ENCODE measurements at regions not wholly inside any gene's neighbourhood (a gene's known extent, or its start where the extent isn't known, plus 50 kb on each side); places are given as distances from the start of the nearest gene placed in this dataset.

DNA sequence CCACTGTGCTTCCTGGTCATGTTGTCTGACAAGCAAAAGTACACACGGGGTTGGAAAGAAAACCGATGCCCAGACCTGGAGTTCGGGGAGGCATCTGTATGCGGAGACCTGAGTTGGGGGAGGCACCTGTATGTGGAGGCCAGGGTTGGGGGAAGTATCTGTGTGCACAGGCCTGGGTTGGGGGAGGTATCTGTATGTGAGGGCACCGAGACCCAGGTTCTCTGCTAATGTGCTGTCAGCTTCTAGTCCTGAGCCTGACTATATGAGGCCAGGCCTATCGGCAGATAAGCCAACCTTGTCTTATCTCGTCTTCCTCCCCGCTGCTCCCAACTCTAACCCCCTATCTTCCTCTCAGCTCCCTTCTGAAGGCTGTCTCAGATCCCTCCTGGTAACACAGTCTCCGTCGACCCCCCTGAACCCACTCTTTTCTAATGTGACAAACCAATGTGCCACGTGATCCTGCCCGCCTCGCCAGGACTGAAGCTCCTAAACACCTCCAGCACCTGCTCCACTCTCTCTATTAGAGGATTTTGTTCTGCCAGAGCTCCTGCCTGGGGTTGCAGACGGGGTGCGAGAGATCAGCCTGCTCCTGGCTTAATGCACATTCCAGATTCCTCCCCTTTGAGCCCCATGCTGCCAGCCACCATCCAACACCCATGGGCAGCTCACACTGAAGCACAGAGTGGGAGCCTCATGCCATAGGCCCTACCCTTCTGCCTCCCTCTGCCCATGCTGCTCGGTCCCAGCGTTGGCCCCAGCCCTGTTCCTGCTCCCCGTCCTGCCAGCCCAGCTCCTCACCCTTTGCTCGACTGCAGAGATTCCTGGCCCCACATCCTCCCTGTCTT, 188.4 kb downstream of the SH3BP4 start:
- ATAC-seq (no peak), DNase-seq (ENCODE audit: low spot score) (no peak)

DNA sequence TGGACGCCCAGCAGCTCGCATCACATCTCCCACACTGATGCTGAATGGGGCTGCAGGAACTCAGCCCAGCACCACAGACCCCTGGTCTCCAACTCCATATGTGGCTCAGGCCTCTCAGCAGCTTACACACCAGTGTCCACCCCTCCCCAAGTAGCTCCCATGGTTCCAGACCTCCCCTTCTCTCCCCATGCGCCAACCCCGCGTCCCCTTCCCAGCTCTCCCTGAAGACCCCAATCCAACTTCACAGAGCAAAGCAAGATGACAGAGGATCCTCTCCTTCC, 188.9 kb downstream of the SH3BP4 start:
- ATAC-seq (no peak), DNase-seq (ENCODE audit: low spot score) (no peak)

GRCh38 chr2:235141411-235142128, 189.8 kb downstream of the SH3BP4 start:
- DNase-seq (ENCODE audit: low spot score), result no peak
- no peak for ATAC-seq

GRCh38 chr2:235142601-235143000, 190.8 kb downstream of the SH3BP4 start:
- ATAC-seq (no peak), DNase-seq (ENCODE audit: low spot score) (no peak)

DNA sequence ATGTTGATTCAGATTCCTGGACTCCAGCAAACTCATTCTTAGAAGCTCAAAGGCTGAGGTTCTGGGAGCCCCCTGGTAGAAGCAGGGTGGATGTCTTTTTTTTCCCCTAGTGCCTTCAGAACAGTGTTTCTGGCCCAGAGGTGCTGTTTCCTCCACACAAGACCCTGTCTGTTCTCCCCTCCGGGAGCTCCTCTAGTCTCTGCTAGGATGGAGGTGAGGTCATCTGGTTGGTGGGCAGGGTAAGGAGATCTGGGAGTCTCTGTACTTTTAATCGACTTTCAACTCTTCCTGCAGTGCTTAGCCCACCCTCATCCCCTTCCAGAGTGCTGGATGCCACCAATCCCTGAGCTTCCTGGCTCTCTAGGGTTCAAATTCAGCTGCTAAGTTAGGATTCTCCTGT, 192.0 kb downstream of the SH3BP4 start:
- DNase-seq (ENCODE audit: low spot score), result no peak

DNA sequence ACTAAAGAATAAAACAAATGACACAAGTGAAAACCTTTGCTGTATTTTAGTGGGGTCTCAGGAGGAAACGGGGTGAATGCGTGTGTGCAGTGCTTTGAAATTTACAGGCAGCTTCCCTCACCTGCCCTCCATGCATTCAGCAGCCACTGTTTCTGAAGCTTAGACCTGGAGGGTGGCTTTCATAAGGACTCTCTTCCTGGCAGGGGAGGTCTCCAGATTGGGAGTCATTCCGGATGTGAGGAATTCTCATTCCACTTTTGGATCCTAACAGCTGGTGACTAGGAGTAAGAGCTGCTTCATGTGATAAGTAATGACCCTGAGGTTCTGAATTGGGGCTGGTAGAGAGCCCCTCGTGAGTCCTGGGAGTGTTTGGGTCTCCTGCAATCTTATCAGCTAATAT, 192.5 kb downstream of the SH3BP4 start:
- ATAC-seq, result no peak
- no peak for DNase-seq (ENCODE audit: low spot score)

More for the DNA sequence above, 192.0 kb downstream of the SH3BP4 start:
- ATAC-seq, result no peak

GRCh38 chr2:235146206-235146605, 194.4 kb downstream of the SH3BP4 start:
- DNase-seq (ENCODE audit: low spot score), result no peak
- no peak for ATAC-seq

DNA sequence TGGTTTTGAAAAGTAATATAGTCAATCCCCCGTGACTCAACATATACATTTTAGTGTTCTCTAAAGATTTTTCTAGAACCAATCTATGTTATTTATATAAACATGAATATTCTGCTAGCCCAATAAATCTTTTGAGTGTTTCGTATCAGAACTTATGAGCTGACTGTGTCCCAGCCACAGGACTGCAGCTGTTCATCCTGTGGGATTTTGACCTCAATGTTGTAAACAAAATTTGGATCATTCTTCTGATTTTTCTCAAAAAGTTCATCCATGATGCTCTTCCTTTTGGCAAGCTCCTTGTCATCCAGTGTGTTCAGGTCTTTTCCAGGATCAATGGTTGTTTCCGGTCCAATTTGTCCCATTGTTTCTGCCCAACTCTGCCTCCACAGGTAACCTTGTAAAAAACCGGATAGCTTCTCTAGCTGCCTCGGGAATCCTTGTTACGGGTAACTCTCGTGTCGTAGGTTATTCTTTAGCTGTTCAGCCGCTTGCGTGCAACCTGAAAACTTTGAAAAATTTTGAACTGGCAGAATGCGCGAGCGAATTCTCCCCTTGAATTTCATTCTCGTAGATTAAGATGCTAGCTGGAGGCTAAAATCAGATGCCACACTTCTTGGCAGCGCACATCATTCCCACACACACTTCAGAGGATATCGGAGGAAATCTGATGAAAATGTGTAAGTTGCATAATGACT, 195.2 kb downstream of the SH3BP4 start:
- DNase-seq (ENCODE audit: low spot score) (no peak), ATAC-seq (no peak)

DNA sequence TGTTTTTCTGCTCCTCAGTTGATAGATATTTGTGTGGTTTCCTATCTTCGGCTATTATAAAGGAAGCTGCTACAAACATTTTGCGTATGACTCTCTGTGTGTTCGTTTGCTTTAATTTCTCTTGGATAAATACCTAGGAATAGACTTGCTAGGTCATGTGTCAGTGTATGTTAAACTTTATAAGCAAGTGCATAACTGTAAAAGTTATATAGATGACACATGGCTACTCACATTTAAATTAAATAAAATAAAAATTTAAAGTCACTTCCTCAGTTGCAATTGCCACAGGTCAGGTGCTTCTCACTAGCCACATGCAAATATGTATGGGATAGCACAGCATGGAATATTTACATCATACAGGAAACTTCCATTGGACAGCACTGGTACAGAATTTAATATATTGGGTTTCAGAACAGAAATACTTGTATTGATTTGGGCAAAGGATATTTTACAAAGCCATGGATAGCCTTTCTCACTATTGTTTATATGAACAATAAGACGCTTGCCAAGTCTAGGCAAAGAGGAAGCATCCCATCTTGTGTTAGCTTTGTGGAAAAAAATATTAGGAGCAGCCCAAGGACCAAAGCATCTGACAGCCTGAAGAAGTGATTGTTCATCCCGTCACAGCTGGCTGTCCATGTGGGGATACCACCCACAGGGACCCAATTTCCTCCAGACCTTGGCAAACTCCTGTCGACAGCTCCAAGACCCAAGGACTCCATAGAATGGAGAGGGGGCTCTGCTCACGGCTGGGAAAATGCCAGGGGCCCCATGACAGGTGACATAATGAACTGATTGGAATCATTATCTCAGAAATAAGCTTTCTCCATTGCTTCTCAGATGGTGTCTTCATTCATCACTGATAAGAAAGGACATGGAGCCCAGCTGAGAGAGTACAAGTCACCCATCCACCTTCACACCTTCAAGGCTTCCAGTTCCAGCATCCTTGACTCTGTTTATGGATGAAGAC, 196.7 kb downstream of the SH3BP4 start:
- DNase-seq (ENCODE audit: low spot score), result peak; percentile 10
- ATAC-seq, result no peak

- DNase-seq (ENCODE audit: low spot score) (no peak), ATAC-seq (no peak)
Observed at GRCh38 chr2:235149240-235149659, 197.4 kb downstream of the SH3BP4 start.

- ATAC-seq, result no peak
- peak; percentile 6 for DNase-seq (ENCODE audit: low spot score)
Observed at GRCh38 chr2:235149736-235150135, 197.9 kb downstream of the SH3BP4 start.

DNA sequence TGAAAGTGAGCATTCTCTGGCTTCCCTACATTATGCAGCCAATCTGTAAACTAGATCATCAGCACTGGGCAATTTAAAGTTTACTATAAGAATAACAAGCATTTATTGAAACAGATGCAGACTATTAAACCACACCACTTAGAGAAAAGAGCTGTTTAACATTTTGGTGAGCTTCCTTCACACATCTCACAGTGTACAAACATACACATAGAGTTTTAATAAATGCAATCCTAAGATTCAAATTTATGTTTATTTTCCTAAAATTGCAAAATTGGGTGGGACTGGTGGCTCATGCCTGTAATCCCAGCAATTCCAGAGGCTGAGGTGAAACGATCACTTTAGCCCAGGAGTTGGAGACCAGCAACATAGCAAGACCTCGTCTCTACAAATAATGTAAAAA, 199.3 kb downstream of the SH3BP4 start:
- DNase-seq (ENCODE audit: low spot score) (no peak), ATAC-seq (no peak)

GRCh38 chr2:235155163-235155562, 203.3 kb downstream of the SH3BP4 start:
- no peak for DNase-seq (ENCODE audit: low spot score)
- no peak for ATAC-seq

DNA sequence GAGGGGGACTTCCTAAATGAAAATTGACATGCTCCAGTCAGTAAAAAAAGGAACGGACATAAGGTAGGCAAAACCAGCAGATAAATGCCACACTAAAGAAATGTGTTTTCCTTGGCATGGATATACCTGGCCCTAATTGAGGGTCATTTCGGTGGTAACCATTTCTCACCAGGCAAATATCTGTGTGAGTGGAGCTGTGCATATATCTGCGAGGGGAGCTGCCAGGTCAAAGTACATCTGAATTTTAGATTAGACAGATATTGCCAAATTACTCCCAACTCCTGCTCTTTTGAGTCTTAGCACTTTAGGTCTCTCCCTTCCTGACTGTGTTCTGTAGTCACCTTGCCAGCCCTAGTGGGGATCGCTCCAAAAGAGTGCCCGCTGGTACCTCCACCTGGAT, 204.2 kb downstream of the SH3BP4 start:
- ATAC-seq (no peak), DNase-seq (ENCODE audit: low spot score) (no peak)

- ATAC-seq (no peak), DNase-seq (ENCODE audit: low spot score) (no peak)
Observed at GRCh38 chr2:235157746-235158482, 206.1 kb downstream of the SH3BP4 start.

DNA sequence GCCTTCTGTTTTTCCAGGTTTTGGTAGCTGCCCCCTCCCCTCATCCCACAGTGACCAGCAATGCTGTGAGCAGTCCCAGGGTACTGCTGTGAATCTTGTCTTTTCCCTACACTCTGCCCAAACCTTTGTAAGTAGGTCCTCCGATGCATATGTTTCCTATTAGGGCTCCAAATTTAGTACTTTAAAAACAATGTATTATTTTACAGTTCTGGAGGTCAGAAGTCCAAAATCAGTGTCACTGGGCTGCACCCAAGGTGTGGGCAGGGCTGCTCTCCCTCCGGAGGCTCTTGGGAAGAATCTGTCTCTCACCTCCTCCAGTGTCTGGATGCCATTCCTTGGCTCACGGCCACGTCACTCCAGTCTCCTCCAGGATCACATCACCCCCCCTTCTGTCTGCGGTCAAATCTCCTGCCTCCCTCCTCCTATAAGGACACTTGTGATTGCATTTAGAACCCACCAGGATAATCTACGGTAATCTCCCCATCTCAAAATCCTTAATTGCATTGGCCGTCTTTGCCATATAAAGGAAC, 208.5 kb downstream of the SH3BP4 start:
- no peak for ATAC-seq
- no peak for DNase-seq (ENCODE audit: low spot score)

GRCh38 chr2:235161565-235161964, 209.7 kb downstream of the SH3BP4 start:
- no peak for DNase-seq (ENCODE audit: low spot score)

GRCh38 chr2:235162082-235162836, 210.4 kb downstream of the SH3BP4 start:
- no peak for ATAC-seq
- DNase-seq (ENCODE audit: low spot score), result no peak

More at GRCh38 chr2:235161565-235161964, 209.7 kb downstream of the SH3BP4 start:
- no peak for ATAC-seq

DNA sequence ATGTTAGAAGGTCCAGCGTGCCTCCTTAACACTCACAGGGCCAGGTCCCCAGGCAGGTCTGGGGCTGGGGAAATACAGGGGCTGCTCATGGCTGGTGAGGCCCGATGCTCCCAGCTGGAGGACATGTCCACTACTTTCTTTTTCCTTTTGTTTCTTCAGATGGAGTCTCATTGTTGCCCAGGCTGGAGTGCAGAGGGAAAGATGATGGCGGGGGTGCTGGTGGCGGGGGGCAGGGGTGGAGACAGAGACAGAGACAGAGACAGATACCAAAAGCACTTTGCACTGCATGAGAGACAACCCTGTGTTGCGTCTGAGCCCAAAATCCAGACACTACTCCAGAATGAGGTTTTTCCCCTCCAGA, 211.0 kb downstream of the SH3BP4 start:
- ATAC-seq, result no peak

More for the DNA sequence above, 211.0 kb downstream of the SH3BP4 start:
- DNase-seq (ENCODE audit: low spot score), result no peak
